ENCODE measurements at regions not wholly inside any gene's neighbourhood (a gene's known extent, or its start where the extent isn't known, plus 50 kb on each side); places are given as distances from the start of the nearest gene placed in this dataset.

- 0 out of 3 replicates have a peak, but pooled peaks cover 2% of the 10 kb centered on the region for H3K4me1 Mint-ChIP-seq
- ATAC-seq: no peak
These were observed 1073.7 kb downstream of the PDHA2 start for GRCh38 chr4:96913441-96914080.

More at GRCh38 chr4:96913441-96914080, 1073.7 kb downstream of the PDHA2 start:
- Histone ChIP-seq H3K79me2 (replicated peaks; ENCODE audit: insufficient read depth) (no peaks in the 10 kb centered on the region), H3K4me3 (no peak overlapping the region), H3K27me3 (ENCODE audit: insufficient read depth) (no peaks in the 10 kb centered on the region), H3K4me2 (no peak overlapping the region), H3K27ac (ENCODE audit: low read depth) (no peak overlapping the region), H3F3A (replicated peaks; ENCODE audit: low read depth) (no peaks in the 10 kb centered on the region), H3K9me2 (ENCODE audit: insufficient read depth) (no peaks in the 10 kb centered on the region; the same call in 1 of the 2 replicates), H3K36me3 (ENCODE audit: insufficient read depth) (no peaks in the 10 kb centered on the region), H4K20me1 (replicated peaks; ENCODE audit: insufficient read depth) (no peaks in the 10 kb centered on the region), H2AFZ (no peak overlapping the region), H3K4me1 (ENCODE audit: insufficient read depth) (no peaks in the 10 kb centered on the region)
- H3K4me3 Mint-ChIP-seq: no peak overlapping the region
- no peaks in the 10 kb centered on the region for H3K9me3 Mint-ChIP-seq
- no peak for DNase-seq (ENCODE audit: low spot score)
- H3K27me3 Mint-ChIP-seq (ENCODE audit: insufficient read depth, low read depth, poor library complexity): no peaks in the 10 kb centered on the region
- H3K36me3 Mint-ChIP-seq (ENCODE audit: low read depth): no peaks in the 10 kb centered on the region
- TF ChIP-seq EZH2 (IDR thresholded peaks at IDR 0.05; ENCODE audit: low read depth, unreplicated experiment) (no peak), ETS1 (IDR thresholded peaks at IDR 0.05) (no peak), EZH2phosphoT487 (IDR thresholded peaks at IDR 0.05; ENCODE audit: unreplicated experiment) (no peak), JUNB (IDR thresholded peaks at IDR 0.05; ENCODE audit: unreplicated experiment) (no peak), CREB1 (CRISPR knock-in tag; IDR thresholded peaks at IDR 0.05; ENCODE audit: low read depth) (no peak), STAT1 (IDR thresholded peaks at IDR 0.05; ENCODE audit: unreplicated experiment) (no peak), NANOG (IDR thresholded peaks at IDR 0.05; ENCODE audit: borderline replicate concordance) (no peak), ZNF114 (CRISPR knock-in tag; IDR thresholded peaks at IDR 0.05) (no peak), ZNF331 (CRISPR knock-in tag; IDR thresholded peaks at IDR 0.05; ENCODE audit: low read depth) (no peak), CTCF (conservative IDR thresholded peaks at IDR 0.05; ENCODE audit: low read depth in 2 of 2) (no peak)
- TF ChIP-seq, protein P1, sequence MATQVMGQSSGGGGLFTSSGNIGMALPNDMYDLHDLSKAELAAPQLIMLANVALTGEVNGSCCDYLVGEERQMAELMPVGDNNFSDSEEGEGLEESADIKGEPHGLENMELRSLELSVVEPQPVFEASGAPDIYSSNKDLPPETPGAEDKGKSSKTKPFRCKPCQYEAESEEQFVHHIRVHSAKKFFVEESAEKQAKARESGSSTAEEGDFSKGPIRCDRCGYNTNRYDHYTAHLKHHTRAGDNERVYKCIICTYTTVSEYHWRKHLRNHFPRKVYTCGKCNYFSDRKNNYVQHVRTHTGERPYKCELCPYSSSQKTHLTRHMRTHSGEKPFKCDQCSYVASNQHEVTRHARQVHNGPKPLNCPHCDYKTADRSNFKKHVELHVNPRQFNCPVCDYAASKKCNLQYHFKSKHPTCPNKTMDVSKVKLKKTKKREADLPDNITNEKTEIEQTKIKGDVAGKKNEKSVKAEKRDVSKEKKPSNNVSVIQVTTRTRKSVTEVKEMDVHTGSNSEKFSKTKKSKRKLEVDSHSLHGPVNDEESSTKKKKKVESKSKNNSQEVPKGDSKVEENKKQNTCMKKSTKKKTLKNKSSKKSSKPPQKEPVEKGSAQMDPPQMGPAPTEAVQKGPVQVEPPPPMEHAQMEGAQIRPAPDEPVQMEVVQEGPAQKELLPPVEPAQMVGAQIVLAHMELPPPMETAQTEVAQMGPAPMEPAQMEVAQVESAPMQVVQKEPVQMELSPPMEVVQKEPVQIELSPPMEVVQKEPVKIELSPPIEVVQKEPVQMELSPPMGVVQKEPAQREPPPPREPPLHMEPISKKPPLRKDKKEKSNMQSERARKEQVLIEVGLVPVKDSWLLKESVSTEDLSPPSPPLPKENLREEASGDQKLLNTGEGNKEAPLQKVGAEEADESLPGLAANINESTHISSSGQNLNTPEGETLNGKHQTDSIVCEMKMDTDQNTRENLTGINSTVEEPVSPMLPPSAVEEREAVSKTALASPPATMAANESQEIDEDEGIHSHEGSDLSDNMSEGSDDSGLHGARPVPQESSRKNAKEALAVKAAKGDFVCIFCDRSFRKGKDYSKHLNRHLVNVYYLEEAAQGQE (IDR thresholded peaks at IDR 0.05; ENCODE audit: unreplicated experiment): no peak
- TF ChIP-seq, protein P2, sequence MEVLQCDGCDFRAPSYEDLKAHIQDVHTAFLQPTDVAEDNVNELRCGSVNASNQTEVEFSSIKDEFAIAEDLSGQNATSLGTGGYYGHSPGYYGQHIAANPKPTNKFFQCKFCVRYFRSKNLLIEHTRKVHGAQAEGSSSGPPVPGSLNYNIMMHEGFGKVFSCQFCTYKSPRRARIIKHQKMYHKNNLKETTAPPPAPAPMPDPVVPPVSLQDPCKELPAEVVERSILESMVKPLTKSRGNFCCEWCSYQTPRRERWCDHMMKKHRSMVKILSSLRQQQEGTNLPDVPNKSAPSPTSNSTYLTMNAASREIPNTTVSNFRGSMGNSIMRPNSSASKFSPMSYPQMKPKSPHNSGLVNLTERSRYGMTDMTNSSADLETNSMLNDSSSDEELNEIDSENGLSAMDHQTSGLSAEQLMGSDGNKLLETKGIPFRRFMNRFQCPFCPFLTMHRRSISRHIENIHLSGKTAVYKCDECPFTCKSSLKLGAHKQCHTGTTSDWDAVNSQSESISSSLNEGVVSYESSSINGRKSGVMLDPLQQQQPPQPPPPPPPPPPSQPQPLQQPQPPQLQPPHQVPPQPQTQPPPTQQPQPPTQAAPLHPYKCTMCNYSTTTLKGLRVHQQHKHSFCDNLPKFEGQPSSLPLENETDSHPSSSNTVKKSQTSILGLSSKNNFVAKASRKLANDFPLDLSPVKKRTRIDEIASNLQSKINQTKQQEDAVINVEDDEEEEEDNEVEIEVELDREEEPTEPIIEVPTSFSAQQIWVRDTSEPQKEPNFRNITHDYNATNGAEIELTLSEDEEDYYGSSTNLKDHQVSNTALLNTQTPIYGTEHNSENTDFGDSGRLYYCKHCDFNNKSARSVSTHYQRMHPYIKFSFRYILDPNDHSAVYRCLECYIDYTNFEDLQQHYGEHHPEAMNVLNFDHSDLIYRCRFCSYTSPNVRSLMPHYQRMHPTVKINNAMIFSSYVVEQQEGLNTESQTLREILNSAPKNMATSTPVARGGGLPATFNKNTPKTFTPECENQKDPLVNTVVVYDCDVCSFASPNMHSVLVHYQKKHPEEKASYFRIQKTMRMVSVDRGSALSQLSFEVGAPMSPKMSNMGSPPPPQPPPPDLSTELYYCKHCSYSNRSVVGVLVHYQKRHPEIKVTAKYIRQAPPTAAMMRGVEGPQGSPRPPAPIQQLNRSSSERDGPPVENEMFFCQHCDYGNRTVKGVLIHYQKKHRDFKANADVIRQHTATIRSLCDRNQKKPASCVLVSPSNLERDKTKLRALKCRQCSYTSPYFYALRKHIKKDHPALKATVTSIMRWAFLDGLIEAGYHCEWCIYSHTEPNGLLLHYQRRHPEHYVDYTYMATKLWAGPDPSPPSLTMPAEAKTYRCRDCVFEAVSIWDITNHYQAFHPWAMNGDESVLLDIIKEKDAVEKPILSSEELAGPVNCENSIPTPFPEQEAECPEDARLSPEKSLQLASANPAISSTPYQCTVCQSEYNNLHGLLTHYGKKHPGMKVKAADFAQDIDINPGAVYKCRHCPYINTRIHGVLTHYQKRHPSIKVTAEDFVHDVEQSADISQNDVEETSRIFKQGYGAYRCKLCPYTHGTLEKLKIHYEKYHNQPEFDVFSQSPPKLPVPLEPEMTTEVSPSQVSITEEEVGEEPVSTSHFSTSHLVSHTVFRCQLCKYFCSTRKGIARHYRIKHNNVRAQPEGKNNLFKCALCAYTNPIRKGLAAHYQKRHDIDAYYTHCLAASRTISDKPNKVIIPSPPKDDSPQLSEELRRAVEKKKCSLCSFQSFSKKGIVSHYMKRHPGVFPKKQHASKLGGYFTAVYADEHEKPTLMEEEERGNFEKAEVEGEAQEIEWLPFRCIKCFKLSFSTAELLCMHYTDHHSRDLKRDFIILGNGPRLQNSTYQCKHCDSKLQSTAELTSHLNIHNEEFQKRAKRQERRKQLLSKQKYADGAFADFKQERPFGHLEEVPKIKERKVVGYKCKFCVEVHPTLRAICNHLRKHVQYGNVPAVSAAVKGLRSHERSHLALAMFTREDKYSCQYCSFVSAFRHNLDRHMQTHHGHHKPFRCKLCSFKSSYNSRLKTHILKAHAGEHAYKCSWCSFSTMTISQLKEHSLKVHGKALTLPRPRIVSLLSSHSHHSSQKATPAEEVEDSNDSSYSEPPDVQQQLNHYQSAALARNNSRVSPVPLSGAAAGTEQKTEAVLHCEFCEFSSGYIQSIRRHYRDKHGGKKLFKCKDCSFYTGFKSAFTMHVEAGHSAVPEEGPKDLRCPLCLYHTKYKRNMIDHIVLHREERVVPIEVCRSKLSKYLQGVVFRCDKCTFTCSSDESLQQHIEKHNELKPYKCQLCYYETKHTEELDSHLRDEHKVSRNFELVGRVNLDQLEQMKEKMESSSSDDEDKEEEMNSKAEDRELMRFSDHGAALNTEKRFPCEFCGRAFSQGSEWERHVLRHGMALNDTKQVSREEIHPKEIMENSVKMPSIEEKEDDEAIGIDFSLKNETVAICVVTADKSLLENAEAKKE (CRISPR knock-in tag; IDR thresholded peaks at IDR 0.05): no peak
- H3K27ac Mint-ChIP-seq: no peak overlapping the region

All from GM23338 (cell line).